ENCODE measurements at regions not wholly inside any gene's neighbourhood (a gene's known extent, or its start where the extent isn't known, plus 50 kb on each side); places are given as distances from the start of the nearest gene placed in this dataset.

DNA sequence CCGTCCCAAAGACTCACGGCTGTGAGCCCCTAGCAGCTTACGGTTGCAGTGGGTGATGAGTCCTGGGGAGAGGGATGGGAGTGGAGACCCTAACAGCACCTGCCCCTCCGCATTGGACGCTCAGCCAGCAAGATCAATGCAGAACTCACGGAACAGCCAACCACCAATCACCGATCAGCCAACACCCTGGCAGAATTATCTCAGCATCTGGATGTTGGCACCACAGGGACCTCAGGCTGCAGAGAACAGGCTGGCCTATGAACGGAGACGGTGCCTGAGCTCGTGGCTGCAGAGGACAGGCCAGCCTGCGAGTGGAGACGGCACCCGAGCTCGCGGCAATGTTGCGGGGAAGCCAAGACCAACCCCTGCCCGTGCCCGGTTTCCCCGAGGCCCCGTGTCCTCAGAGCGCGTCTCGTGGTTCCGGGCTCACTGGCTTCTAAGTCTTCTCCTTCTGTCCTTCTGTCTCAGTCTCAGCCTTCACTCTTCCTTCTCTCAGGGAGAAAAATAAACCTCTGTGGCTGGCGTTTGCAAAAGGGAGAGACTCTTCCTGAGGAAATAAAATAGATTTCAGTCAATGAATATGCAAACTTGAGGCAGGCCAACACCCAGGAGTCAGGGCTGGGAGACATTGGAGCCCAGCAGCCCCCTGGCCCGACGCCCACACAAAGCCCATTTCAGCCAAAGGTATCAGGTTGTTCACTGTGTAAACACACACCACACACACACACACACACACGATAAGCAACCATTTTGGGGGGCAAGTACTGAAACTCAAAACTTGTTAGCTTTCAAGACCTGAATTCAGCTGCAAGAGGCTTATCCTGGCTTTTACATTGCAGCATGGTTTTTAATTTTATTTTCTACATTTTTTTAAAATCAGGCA is 67.8 kb downstream of the SIK1 start:
- intact Hi-C loops (cut with DNase I): no loop called here
- TF ChIP-seq, protein P1, sequence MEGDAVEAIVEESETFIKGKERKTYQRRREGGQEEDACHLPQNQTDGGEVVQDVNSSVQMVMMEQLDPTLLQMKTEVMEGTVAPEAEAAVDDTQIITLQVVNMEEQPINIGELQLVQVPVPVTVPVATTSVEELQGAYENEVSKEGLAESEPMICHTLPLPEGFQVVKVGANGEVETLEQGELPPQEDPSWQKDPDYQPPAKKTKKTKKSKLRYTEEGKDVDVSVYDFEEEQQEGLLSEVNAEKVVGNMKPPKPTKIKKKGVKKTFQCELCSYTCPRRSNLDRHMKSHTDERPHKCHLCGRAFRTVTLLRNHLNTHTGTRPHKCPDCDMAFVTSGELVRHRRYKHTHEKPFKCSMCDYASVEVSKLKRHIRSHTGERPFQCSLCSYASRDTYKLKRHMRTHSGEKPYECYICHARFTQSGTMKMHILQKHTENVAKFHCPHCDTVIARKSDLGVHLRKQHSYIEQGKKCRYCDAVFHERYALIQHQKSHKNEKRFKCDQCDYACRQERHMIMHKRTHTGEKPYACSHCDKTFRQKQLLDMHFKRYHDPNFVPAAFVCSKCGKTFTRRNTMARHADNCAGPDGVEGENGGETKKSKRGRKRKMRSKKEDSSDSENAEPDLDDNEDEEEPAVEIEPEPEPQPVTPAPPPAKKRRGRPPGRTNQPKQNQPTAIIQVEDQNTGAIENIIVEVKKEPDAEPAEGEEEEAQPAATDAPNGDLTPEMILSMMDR (IDR thresholded peaks at IDR 0.05): no peak
- no peak for TF ChIP-seq POLR2A (IDR thresholded peaks at IDR 0.05)
- H3K27me3 ChIP-seq: no peaks in the 10 kb centered on the region
- no peaks in the 10 kb centered on the region for H3K9me3 ChIP-seq
- no peak overlapping the region for H3K4me3 ChIP-seq
- peak in 1 of 5 donors; percentile 40 for DNase-seq
- WGBS, 4 donors: 85 to 91% (median 88%) methylated on average over 22 to 28 of the region's 28 CpGs
- no peaks in the 10 kb centered on the region for H3K36me3 ChIP-seq
- no peak for ATAC-seq
- no peak overlapping the region for H3K27ac ChIP-seq
- H3K4me1 ChIP-seq: peaks cover 0 to 33% (median 21%) of the 10 kb centered on the region in 12 donors

DNA sequence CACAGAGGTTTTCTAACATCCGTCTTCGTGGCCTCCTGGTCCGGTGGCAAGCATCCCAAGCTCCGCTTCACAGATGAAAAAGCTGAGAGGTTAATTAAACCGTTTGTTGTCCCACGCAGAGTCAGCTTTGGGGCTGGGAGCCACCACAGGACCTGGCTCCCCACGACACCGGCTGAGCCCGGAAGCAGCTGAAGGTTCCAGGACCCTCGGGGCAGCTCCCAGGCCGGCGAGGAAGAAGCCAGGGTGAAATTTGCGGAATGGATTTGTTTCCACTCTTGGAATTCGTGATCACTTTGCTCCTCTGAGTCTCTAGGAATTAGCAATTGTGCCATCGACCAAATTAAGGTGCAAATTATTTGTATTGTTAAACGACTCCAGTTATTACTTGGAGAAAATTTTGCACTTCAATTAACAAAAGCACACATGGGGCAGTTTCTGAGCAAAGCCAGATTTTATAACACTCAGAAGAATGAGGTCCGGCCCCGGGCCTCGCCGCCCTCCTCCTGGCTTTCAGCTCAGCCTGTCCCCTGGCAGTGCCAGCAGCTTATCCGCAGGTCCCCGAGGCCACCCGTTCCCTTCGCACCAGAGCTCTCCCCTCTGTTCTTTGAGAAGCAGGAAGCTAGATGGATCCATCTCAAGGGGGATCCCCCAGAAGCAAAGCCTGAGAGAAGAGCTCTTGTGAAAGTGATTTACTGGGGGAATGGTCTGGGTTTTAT is 69.1 kb downstream of the SIK1 start:
- ATAC-seq: no peak
- Histone ChIP-seq H3K4me1 (peaks cover 0 to 26% (median 19%) of the 10 kb centered on the region in 12 donors), H3K4me3 (no peak overlapping the region), H3K27ac (no peak overlapping the region), H3K36me3 (no peaks in the 10 kb centered on the region), H3K9me3 (no peaks in the 10 kb centered on the region), H3K27me3 (no peaks in the 10 kb centered on the region)
- DNase-seq: no peak
- WGBS, 4 donors: 76 to 89% (median 87%) methylated on average over 23 to 24 of the region's 24 CpGs
- intact Hi-C loops (cut with DNase I): no loop called here
- TF ChIP-seq, protein P1 (IDR thresholded peaks at IDR 0.05): no peak
- no peak for TF ChIP-seq POLR2A (IDR thresholded peaks at IDR 0.05)

DNA sequence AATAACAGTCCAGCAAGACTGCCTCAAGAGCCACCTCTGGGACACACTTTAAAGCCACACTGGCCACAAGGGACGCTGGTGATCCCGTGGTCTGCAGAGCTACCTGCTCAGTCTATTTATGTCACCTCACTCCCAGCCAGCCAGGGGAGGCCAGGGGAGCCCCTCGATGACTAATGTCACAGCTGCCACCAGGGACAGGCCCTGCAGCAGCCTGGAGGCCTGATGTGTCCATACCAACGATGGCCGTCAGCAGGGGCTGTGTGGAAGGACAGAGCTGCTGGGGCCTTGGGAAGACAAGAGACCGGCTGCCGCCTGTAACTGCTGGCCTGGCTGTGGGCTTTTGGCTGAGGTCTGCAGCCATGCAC is 71.0 kb downstream of the SIK1 start:
- no peaks in the 10 kb centered on the region for H3K9me3 ChIP-seq
- no peak overlapping the region for H3K27ac ChIP-seq
- ATAC-seq: peak in 1 of 4 donors; percentile 21
- WGBS, 4 donors: 58 to 65% (median 62%) methylated on average over 6 to 7 of the region's 7 CpGs
- intact Hi-C loops (cut with DNase I): no loop called here
- H3K27me3 ChIP-seq: no peaks in the 10 kb centered on the region
- TF ChIP-seq, protein P1 (IDR thresholded peaks at IDR 0.05): no peak
- no peak for TF ChIP-seq POLR2A (IDR thresholded peaks at IDR 0.05)
- no peaks in the 10 kb centered on the region for H3K36me3 ChIP-seq
- H3K4me3 ChIP-seq: no peak overlapping the region
- H3K4me1 ChIP-seq: peaks cover 0 to 7% (median 4%) of the 10 kb centered on the region in 12 donors
- no peak for DNase-seq

DNA sequence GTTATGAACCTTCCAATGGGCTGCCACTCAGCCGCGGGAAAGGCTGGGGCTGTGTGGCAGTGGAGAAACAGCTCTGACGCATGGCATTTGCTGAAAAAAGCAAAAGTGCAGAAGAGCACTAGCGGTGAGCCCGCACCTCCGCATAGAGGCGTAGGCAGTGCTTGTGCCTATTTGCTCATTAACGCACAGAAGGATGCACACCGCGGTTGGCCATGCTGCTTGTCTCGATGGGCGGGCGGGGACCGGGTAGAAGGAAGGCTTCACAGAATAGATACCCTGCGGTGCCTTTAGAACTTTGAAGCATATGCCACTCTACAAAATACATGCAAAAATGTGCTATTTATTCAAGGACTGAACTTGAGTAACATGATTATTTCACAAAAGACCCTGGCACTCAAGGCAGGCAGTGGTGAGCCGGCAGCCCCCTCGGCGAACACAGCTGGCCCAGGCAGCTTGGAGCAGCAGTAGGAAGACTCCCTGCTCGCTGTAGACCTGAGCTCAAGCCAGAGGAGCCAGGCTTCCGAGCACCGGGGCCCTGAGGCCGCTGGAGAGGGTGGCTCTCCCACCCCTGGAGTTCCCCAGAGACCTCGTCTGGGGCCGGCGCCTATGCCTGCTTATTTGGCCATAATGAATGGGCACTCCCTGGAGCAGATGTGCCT is 71.5 kb downstream of the SIK1 start:
- no peak for TF ChIP-seq POLR2A (IDR thresholded peaks at IDR 0.05)
- TF ChIP-seq, protein P1 (IDR thresholded peaks at IDR 0.05): no peak

More for the DNA sequence above, 71.5 kb downstream of the SIK1 start:
- Histone ChIP-seq H3K27ac (no peak overlapping the region), H3K36me3 (no peaks in the 10 kb centered on the region), H3K9me3 (no peaks in the 10 kb centered on the region), H3K4me3 (no peak overlapping the region), H3K4me1 (peaks cover 0 to 2% (median 0%) of the 10 kb centered on the region in 12 donors), H3K27me3 (no peaks in the 10 kb centered on the region)
- no peak for ATAC-seq
- WGBS, 4 donors: 88 to 93% (median 91%) methylated on average over 15 to 25 of the region's 25 CpGs
- DNase-seq: no peak
- intact Hi-C loops (cut with DNase I): no loop called here
